Astrocyte of the spinal cord (primary cell): ENCODE measurements at regions not wholly inside any gene's neighbourhood (a gene's known extent, or its start where the extent isn't known, plus 50 kb on each side); places are given as distances from the start of the nearest gene placed in this dataset.

ENCODE experiments used
- DNase-seq: peaks from one replicate; pipeline ENCODE4 v3.0.0; 2011; ENCODE audit warnings: low read depth, low spot score
- H3K4me3 ChIP-seq: 2 replicates; pipeline ENCODE4 v1.5.1; 2011; ENCODE audit warnings: low read depth, mild to moderate bottlenecking, low read length, moderate library complexity
- CTCF ChIP-seq: IDR thresholded peaks from 2 replicates; pipeline ENCODE4 v1.5.1; 2012; ENCODE audit warnings: low read depth, mild to moderate bottlenecking, low read length, inconsistent platforms
- in situ Hi-C: cut with HindIII; loops from 2 replicates; pipeline ENCODE4 v1.10.0; 2017; ENCODE audit warnings: low sequenced_read_pairs

GRCh38 chr1:209384710-209385550, 198.6 kb upstream of the CAMK1G start:
- no peak for TF ChIP-seq CTCF
- in situ Hi-C loops = no loop called here
- DNase-seq = no peak

GRCh38 chr1:209386156-209386555, 197.4 kb upstream of the CAMK1G start:
- DNase-seq = no peak
- no peak overlapping the region for H3K4me3 ChIP-seq
- TF ChIP-seq CTCF = no peak
- in situ Hi-C loops = no loop called here

More at GRCh38 chr1:209384710-209385550, 198.6 kb upstream of the CAMK1G start:
- no peak overlapping the region for H3K4me3 ChIP-seq

GRCh38 chr1:209387271-209387968, 196.1 kb upstream of the CAMK1G start:
- in situ Hi-C loops = no loop called here
- DNase-seq = no peak
- no peak for TF ChIP-seq CTCF
- no peak overlapping the region for H3K4me3 ChIP-seq

GRCh38 chr1:209387969-209388329, 195.6 kb upstream of the CAMK1G start:
- no peak for DNase-seq
- no peak overlapping the region for H3K4me3 ChIP-seq
- TF ChIP-seq CTCF = no peak
- in situ Hi-C loops = no loop called here

GRCh38 chr1:209388358-209388757, 195.2 kb upstream of the CAMK1G start:
- no peak for TF ChIP-seq CTCF
- in situ Hi-C loops = no loop called here
- DNase-seq = no peak
- H3K4me3 ChIP-seq = no peak overlapping the region

- TF ChIP-seq CTCF = no peak
- in situ Hi-C loops = no loop called here
- H3K4me3 ChIP-seq = no peak overlapping the region
- peak; percentile 90 for DNase-seq
These were observed 194.3 kb upstream of the CAMK1G start for GRCh38 chr1:209389258-209389657.
